GM23338 (cell line): ENCODE measurements at regions not wholly inside any gene's neighbourhood (a gene's known extent, or its start where the extent isn't known, plus 50 kb on each side); places are given as distances from the start of the nearest gene placed in this dataset.

Experiments
- ATAC-seq: fragments of 200-7000 bp; cut with Tn5 transposase; 3 replicates; pipeline ENCODE4 v1.9.1; 2020
- DNase-seq: peaks from one replicate; pipeline ENCODE4 v3.0.0-alpha.2; 2015; ENCODE audit warnings: low spot score
- H2AFZ ChIP-seq: fragments of 200-600 bp; sonication (generic); 2 replicates; pipeline ENCODE4 v1.8.0; 2016; ENCODE audit warnings: antibody characterized with exemption, mild to moderate bottlenecking, moderate library complexity
- H3F3A ChIP-seq: fragments of 200-600 bp; sonication (generic); replicated peaks from 2 replicates; pipeline ENCODE4 v1.8.0; 2017; ENCODE audit warnings: antibody characterized with exemption, mixed run types, low read depth
- H3K27ac ChIP-seq: fragments of 200-600 bp; sonication (generic); 2 replicates; pipeline ENCODE4 v1.6.1; 2016; ENCODE audit warnings: low read depth
- H3K27me3 ChIP-seq: fragments of 200-600 bp; sonication (generic); 2 replicates; pipeline ENCODE4 v1.8.0; 2016; ENCODE audit warnings: mild to moderate bottlenecking, mixed run types, moderate library complexity; ENCODE audit not compliant: insufficient read depth
- H3K36me3 ChIP-seq: fragments of 200-600 bp; sonication (generic); 2 replicates; pipeline ENCODE4 v1.8.0; 2016; ENCODE audit warnings: mild to moderate bottlenecking; ENCODE audit not compliant: insufficient read depth
- H3K4me1 ChIP-seq: fragments of 200-600 bp; sonication (generic); 2 replicates; pipeline ENCODE4 v1.8.0; 2016; ENCODE audit warnings: mild to moderate bottlenecking, moderate library complexity; ENCODE audit not compliant: insufficient read depth
- H3K4me2 ChIP-seq: fragments of 200-600 bp; sonication (generic); 2 replicates; pipeline ENCODE4 v1.7.1; 2017; ENCODE audit warnings: mixed run types
- H3K4me3 ChIP-seq: fragments of 200-600 bp; sonication (generic); 2 replicates; pipeline ENCODE4 v1.6.1; 2016; ENCODE audit warnings: mixed run types
- H3K79me2 ChIP-seq: fragments of 200-600 bp; sonication (generic); replicated peaks from 2 replicates; pipeline ENCODE4 v1.8.0; 2017; ENCODE audit warnings: mild to moderate bottlenecking; ENCODE audit not compliant: insufficient read depth
- H3K9me2 ChIP-seq: fragments of 200-600 bp; sonication (generic); 2 replicates; pipeline ENCODE4 v1.8.0; 2017; ENCODE audit not compliant: insufficient read depth
- H4K20me1 ChIP-seq: fragments of 200-600 bp; sonication (generic); replicated peaks from 2 replicates; pipeline ENCODE4 v1.8.0; 2017; ENCODE audit warnings: mild to moderate bottlenecking; ENCODE audit not compliant: insufficient read depth
- H3K27ac Mint-ChIP-seq: 2 replicates; pipeline ENCODE4 v1.8.0; 2020; ENCODE audit warnings: inconsistent platforms, mild to moderate bottlenecking, moderate library complexity, mixed read lengths
- H3K27me3 Mint-ChIP-seq: 3 replicates; pipeline ENCODE4 v1.8.0; 2022; ENCODE audit warnings: low read depth, mild to moderate bottlenecking, moderate library complexity, mixed read lengths, inconsistent platforms; ENCODE audit not compliant: insufficient read depth, poor library complexity
- H3K36me3 Mint-ChIP-seq: 3 replicates; pipeline ENCODE4 v1.8.0; 2021; ENCODE audit warnings: low read depth, mild to moderate bottlenecking, inconsistent platforms, moderate library complexity, mixed read lengths
- H3K4me1 Mint-ChIP-seq: 3 replicates; pipeline ENCODE4 v1.8.0; 2020; ENCODE audit warnings: mild to moderate bottlenecking, inconsistent platforms, mixed read lengths
- H3K4me3 Mint-ChIP-seq: 3 replicates; pipeline ENCODE4 v1.8.0; 2021; ENCODE audit warnings: moderate library complexity, mild to moderate bottlenecking, inconsistent platforms, mixed read lengths
- H3K9me3 Mint-ChIP-seq: 3 replicates; pipeline ENCODE4 v1.8.0; 2020; ENCODE audit warnings: moderate library complexity, mild to moderate bottlenecking, inconsistent platforms, mixed read lengths
- CTCF ChIP-seq, 2 experiments: fragments of 200-600 bp in 1 of 2; sonication (generic) in 1 of 2; conservative IDR thresholded peaks; 2 replicates each; pipeline versions ENCODE4 v1.5.1 to v1.6.1; 2016 to 2017; ENCODE audit warnings: antibody characterized with exemption in 2 of 2, low read depth in 2 of 2, mild to moderate bottlenecking in 2 of 2, moderate library complexity in 1 of 2
- EZH2phosphoT487 ChIP-seq: fragments of 200-600 bp; sonication (generic); IDR thresholded peaks from one replicate; pipeline ENCODE4 v1.8.1; 2018; ENCODE audit warnings: antibody characterized with exemption; ENCODE audit not compliant: unreplicated experiment
- NANOG ChIP-seq: IDR thresholded peaks from 2 replicates; pipeline ENCODE4 v1.6.1; 2016; ENCODE audit warnings: antibody characterized with exemption, borderline replicate concordance
- POLR2AphosphoS5 ChIP-seq: IDR thresholded peaks from 2 replicates; pipeline ENCODE4 v1.6.1; 2016; ENCODE audit warnings: antibody characterized with exemption, low read depth
- REST ChIP-seq: IDR thresholded peaks from one replicate; pipeline ENCODE4 v1.6.1; 2018; ENCODE audit warnings: antibody characterized with exemption; ENCODE audit not compliant: unreplicated experiment
- ZNF114 ChIP-seq: fragments of 250-450 bp; sonication (Bioruptor Pico); IDR thresholded peaks from 2 replicates; pipeline ENCODE4 v1.5.0; 2020; ENCODE audit warnings: mild to moderate bottlenecking, moderate library complexity
- ZNF331 ChIP-seq: fragments of 250-450 bp; sonication (Bioruptor Pico); IDR thresholded peaks from 2 replicates; pipeline ENCODE4 v1.5.0; 2020; ENCODE audit warnings: low read depth, mild to moderate bottlenecking, moderate library complexity
- TF ChIP-seq, protein P1 (sequence below): IDR thresholded peaks from 2 replicates; pipeline ENCODE4 v1.6.1; 2016; ENCODE audit warnings: antibody characterized with exemption
- TF ChIP-seq, protein P2 (sequence below): fragments of 250-450 bp; sonication (Bioruptor Pico); IDR thresholded peaks from 2 replicates; pipeline ENCODE4 v1.5.0; 2020; ENCODE audit warnings: mild to moderate bottlenecking, moderate library complexity

DNA sequence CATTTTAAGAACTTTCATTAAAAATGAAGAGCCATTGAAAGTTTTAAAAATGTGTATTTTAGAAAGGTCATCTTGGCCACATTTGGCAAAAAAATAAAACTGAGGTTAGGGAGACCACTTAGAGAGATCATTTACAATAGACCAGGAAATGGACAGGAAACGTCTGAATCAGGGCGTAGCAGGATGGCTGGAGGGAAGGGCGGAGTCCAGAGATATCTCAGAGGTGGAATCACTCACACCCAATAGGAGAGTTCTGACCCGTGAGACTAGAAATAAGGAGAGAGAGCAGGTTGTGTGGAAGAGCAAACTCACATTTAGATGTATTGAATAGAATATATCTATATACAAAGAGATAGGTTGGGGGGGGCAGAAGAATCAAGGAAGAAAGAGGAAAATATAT is 373.4 kb downstream of the METTL4 start:
- Histone ChIP-seq H3K4me1 (no peaks in the 10 kb centered on the region), H3K9me2 (peaks cover 15% of the 10 kb centered on the region; the same call in 1 of the 2 replicates), H3K4me3 (no peak overlapping the region), H3K4me2 (no peak overlapping the region), H4K20me1 (no peaks in the 10 kb centered on the region), H3K79me2 (no peaks in the 10 kb centered on the region), H2AFZ (no peak overlapping the region), H3K27me3 (no peaks in the 10 kb centered on the region), H3F3A (no peaks in the 10 kb centered on the region), H3K27ac (no peak overlapping the region), H3K36me3 (no peaks in the 10 kb centered on the region)
- ATAC-seq (no peak), DNase-seq (no peak)
- Mint-ChIP-seq H3K27me3 (peaks cover 2% of the 10 kb centered on the region), H3K36me3 (no peaks in the 10 kb centered on the region; the same call in 1 of the 3 replicates), H3K9me3 (peaks cover 11% of the 10 kb centered on the region; the same call in 2 of the 3 replicates), H3K4me1 (no peaks in the 10 kb centered on the region), H3K27ac (no peak overlapping the region), H3K4me3 (no peak overlapping the region)
- TF ChIP-seq NANOG: no peak

GRCh38 chr18:2199060-2199459 is 372.2 kb downstream of the METTL4 start:
- Histone ChIP-seq H4K20me1 (no peaks in the 10 kb centered on the region), H2AFZ (no peak overlapping the region), H3K27ac (no peak overlapping the region), H3F3A (no peaks in the 10 kb centered on the region), H3K4me3 (no peak overlapping the region), H3K4me1 (no peaks in the 10 kb centered on the region), H3K27me3 (no peaks in the 10 kb centered on the region), H3K36me3 (no peaks in the 10 kb centered on the region), H3K79me2 (no peaks in the 10 kb centered on the region), H3K9me2 (peaks cover 18% of the 10 kb centered on the region; the same call in 1 of the 2 replicates), H3K4me2 (no peak overlapping the region)
- Mint-ChIP-seq H3K36me3 (no peaks in the 10 kb centered on the region; the same call in 2 of the 3 replicates), H3K9me3 (0 out of 3 replicates have a peak, but pooled peaks cover under 1% of the 10 kb centered on the region), H3K4me1 (no peaks in the 10 kb centered on the region), H3K27ac (no peak overlapping the region), H3K27me3 (peaks cover 2% of the 10 kb centered on the region), H3K4me3 (no peak overlapping the region)
- no peak for TF ChIP-seq REST
- no peak for TF ChIP-seq NANOG
- TF ChIP-seq ZNF114 (CRISPR knock-in tag): no peak
- TF ChIP-seq, protein P1, sequence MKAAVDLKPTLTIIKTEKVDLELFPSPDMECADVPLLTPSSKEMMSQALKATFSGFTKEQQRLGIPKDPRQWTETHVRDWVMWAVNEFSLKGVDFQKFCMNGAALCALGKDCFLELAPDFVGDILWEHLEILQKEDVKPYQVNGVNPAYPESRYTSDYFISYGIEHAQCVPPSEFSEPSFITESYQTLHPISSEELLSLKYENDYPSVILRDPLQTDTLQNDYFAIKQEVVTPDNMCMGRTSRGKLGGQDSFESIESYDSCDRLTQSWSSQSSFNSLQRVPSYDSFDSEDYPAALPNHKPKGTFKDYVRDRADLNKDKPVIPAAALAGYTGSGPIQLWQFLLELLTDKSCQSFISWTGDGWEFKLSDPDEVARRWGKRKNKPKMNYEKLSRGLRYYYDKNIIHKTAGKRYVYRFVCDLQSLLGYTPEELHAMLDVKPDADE: no peak
- TF ChIP-seq POLR2AphosphoS5: no peak
- TF ChIP-seq EZH2phosphoT487: no peak
- no peak for TF ChIP-seq ZNF331
- TF ChIP-seq CTCF (conservative IDR thresholded peaks at IDR 0.05; ENCODE audit: low read depth in 2 of 2): no peak
- TF ChIP-seq, protein P2, sequence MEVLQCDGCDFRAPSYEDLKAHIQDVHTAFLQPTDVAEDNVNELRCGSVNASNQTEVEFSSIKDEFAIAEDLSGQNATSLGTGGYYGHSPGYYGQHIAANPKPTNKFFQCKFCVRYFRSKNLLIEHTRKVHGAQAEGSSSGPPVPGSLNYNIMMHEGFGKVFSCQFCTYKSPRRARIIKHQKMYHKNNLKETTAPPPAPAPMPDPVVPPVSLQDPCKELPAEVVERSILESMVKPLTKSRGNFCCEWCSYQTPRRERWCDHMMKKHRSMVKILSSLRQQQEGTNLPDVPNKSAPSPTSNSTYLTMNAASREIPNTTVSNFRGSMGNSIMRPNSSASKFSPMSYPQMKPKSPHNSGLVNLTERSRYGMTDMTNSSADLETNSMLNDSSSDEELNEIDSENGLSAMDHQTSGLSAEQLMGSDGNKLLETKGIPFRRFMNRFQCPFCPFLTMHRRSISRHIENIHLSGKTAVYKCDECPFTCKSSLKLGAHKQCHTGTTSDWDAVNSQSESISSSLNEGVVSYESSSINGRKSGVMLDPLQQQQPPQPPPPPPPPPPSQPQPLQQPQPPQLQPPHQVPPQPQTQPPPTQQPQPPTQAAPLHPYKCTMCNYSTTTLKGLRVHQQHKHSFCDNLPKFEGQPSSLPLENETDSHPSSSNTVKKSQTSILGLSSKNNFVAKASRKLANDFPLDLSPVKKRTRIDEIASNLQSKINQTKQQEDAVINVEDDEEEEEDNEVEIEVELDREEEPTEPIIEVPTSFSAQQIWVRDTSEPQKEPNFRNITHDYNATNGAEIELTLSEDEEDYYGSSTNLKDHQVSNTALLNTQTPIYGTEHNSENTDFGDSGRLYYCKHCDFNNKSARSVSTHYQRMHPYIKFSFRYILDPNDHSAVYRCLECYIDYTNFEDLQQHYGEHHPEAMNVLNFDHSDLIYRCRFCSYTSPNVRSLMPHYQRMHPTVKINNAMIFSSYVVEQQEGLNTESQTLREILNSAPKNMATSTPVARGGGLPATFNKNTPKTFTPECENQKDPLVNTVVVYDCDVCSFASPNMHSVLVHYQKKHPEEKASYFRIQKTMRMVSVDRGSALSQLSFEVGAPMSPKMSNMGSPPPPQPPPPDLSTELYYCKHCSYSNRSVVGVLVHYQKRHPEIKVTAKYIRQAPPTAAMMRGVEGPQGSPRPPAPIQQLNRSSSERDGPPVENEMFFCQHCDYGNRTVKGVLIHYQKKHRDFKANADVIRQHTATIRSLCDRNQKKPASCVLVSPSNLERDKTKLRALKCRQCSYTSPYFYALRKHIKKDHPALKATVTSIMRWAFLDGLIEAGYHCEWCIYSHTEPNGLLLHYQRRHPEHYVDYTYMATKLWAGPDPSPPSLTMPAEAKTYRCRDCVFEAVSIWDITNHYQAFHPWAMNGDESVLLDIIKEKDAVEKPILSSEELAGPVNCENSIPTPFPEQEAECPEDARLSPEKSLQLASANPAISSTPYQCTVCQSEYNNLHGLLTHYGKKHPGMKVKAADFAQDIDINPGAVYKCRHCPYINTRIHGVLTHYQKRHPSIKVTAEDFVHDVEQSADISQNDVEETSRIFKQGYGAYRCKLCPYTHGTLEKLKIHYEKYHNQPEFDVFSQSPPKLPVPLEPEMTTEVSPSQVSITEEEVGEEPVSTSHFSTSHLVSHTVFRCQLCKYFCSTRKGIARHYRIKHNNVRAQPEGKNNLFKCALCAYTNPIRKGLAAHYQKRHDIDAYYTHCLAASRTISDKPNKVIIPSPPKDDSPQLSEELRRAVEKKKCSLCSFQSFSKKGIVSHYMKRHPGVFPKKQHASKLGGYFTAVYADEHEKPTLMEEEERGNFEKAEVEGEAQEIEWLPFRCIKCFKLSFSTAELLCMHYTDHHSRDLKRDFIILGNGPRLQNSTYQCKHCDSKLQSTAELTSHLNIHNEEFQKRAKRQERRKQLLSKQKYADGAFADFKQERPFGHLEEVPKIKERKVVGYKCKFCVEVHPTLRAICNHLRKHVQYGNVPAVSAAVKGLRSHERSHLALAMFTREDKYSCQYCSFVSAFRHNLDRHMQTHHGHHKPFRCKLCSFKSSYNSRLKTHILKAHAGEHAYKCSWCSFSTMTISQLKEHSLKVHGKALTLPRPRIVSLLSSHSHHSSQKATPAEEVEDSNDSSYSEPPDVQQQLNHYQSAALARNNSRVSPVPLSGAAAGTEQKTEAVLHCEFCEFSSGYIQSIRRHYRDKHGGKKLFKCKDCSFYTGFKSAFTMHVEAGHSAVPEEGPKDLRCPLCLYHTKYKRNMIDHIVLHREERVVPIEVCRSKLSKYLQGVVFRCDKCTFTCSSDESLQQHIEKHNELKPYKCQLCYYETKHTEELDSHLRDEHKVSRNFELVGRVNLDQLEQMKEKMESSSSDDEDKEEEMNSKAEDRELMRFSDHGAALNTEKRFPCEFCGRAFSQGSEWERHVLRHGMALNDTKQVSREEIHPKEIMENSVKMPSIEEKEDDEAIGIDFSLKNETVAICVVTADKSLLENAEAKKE (CRISPR knock-in tag): no peak
- no peak for DNase-seq
- no peak for ATAC-seq
